ENCODE measurements at regions not wholly inside any gene's neighbourhood (a gene's known extent, or its start where the extent isn't known, plus 50 kb on each side); places are given as distances from the start of the nearest gene placed in this dataset.

GRCh38 chr4:59536428-59536827 lies 1663.7 kb upstream of the ADGRL3 start:
- ChIA-PET POLR2A (no interaction called here), SMC1A (ENCODE audit: uncharacterized antibody, unreplicated experiment) (no interaction called here), RAD21 (ENCODE audit: unreplicated experiment) (no interaction called here), CTCF (no interaction called here)
- Histone ChIP-seq H3K27me3 (replicated peaks in 1 of 2; ENCODE audit: control insufficient read depth in 2 of 2, insufficient read depth in 2 of 2, low read length in 1 of 2) (no peaks in the 10 kb centered on the region), H3K79me2 (ENCODE audit: control insufficient read depth, insufficient read depth, low read length) (no peaks in the 10 kb centered on the region), H4K20me1 (ENCODE audit: control insufficient read depth, insufficient read depth) (no peaks in the 10 kb centered on the region), H3K36me3 (ENCODE audit: control insufficient read depth in 2 of 2, insufficient read depth in 2 of 2, low read length in 1 of 2) (no peaks in the 10 kb centered on the region), H3K4me3 (no peak overlapping the region), H3K27ac (ENCODE audit: control insufficient read depth, insufficient read depth) (no peak overlapping the region), H2AFZ (ENCODE audit: control insufficient read depth, low read depth, low read length) (no peak overlapping the region), H3K9me3 (replicated peaks; ENCODE audit: control insufficient read depth, insufficient read depth, low read length) (no peaks in the 10 kb centered on the region), H3K4me2 (ENCODE audit: control insufficient read depth, insufficient read depth) (no peak overlapping the region), H3K9ac (ENCODE audit: control insufficient read depth, insufficient read depth, low read length) (no peak overlapping the region), H3K4me1 (ENCODE audit: control insufficient read depth, insufficient read depth, low read length) (no peaks in the 10 kb centered on the region)
- no TSS peak for BruUV-seq (replicated peaks)
- ATAC-seq (no peak), FAIRE-seq (no peak), DNase-seq (ENCODE audit: low read depth, low spot score) (no peak)
- TF ChIP-seq IKZF1 (conservative IDR thresholded peaks at IDR 0.05) (no peak), RB1 (IDR thresholded peaks at IDR 0.05; ENCODE audit: borderline replicate concordance) (no peak), CUX1 (IDR thresholded peaks at IDR 0.05; ENCODE audit: insufficient replicate concordance, low read depth, low read length) (no peak), POLR2AphosphoS2 (IDR thresholded peaks at IDR 0.05; ENCODE audit: low read depth, low read length) (no peak), CHD2 (IDR thresholded peaks at IDR 0.05; ENCODE audit: borderline replicate concordance, low read depth, low read length) (no peak), IRF4 (IDR thresholded peaks at IDR 0.05; ENCODE audit: low read depth, low read length) (no peak), RUNX3 (IDR thresholded peaks at IDR 0.05; ENCODE audit: low read length) (no peak), USF1 (IDR thresholded peaks at IDR 0.05; ENCODE audit: borderline replicate concordance, extremely low read length, insufficient read depth, low read depth, low read length) (no peak), KAT2A (conservative IDR thresholded peaks at IDR 0.05; ENCODE audit: control insufficient read depth, low read depth, low read length) (no peak), SREBF2 (IDR thresholded peaks at IDR 0.05; ENCODE audit: low read length) (no peak), MTA2 (IDR thresholded peaks at IDR 0.05; ENCODE audit: low read depth) (no peak), ASH2L (IDR thresholded peaks at IDR 0.05; ENCODE audit: borderline replicate concordance, low read depth) (no peak), ZNF384 (IDR thresholded peaks at IDR 0.05; ENCODE audit: borderline replicate concordance, low read depth, low read length) (no peak), GABPA (IDR thresholded peaks at IDR 0.05; ENCODE audit: low read depth) (no peak), GATAD2B (conservative IDR thresholded peaks at IDR 0.05; ENCODE audit: low read depth) (no peak), HDAC2 (IDR thresholded peaks at IDR 0.05) (no peak), FOXM1 (IDR thresholded peaks at IDR 0.05; ENCODE audit: low read depth, low read length) (no peak), ZNF274 (IDR thresholded peaks at IDR 0.05; ENCODE audit: insufficient read depth, insufficient read length) (no peak)
- intact Hi-C loops (cut with micrococcal nuclease; ENCODE audit: unreplicated experiment): no loop called here
- WGBS (ENCODE audit: insufficient coverage, insufficient replicate concordance, low lambda C conversion rate, missing lambda C conversion rate): 47% methylated on average over 3 of the region's 3 CpGs
- in situ Hi-C loops (cut with MboI): no loop called here

Measured in GM12878 (cell line).